ENCODE measurements at regions not wholly inside any gene's neighbourhood (a gene's known extent, or its start where the extent isn't known, plus 50 kb on each side); places are given as distances from the start of the nearest gene placed in this dataset.
"Not testable (repeated sequence)": the region's sequence is repeated elsewhere in the genome, so short reads cannot be mapped to it uniquely, and the experiment has no call there.

- no peak for DNase-seq
Measured at GRCh38 chr1:233722212-233722979, 108.5 kb downstream of the KCNK1 start.

- DNase-seq = no peak
Measured at GRCh38 chr1:233723387-233723786, 109.5 kb downstream of the KCNK1 start.

GRCh38 chr1:233724131-233724631 lies 110.3 kb downstream of the KCNK1 start:
- DNase-seq = not testable (repeated sequence)

- DNase-seq = no peak
Measured at GRCh38 chr1:233725423-233725822, 111.5 kb downstream of the KCNK1 start.

GRCh38 chr1:233728721-233729120 lies 114.8 kb downstream of the KCNK1 start:
- DNase-seq = no peak

- DNase-seq = no peak
Measured at GRCh38 chr1:233730380-233730779, 116.5 kb downstream of the KCNK1 start.

GRCh38 chr1:233730809-233731208 lies 116.9 kb downstream of the KCNK1 start:
- no peak for DNase-seq

- DNase-seq = no peak
Measured at GRCh38 chr1:233732206-233732605, 118.3 kb downstream of the KCNK1 start.

- no peak for DNase-seq
Measured at GRCh38 chr1:233734456-233734855, 120.5 kb downstream of the KCNK1 start.

GRCh38 chr1:233735331-233735730 lies 121.4 kb downstream of the KCNK1 start:
- no peak for DNase-seq

GRCh38 chr1:233735847-233736246 lies 121.9 kb downstream of the KCNK1 start:
- DNase-seq = no peak

GRCh38 chr1:233737341-233737740 lies 123.4 kb downstream of the KCNK1 start:
- DNase-seq = no peak

- no peak for DNase-seq
Measured at GRCh38 chr1:233738396-233738795, 124.5 kb downstream of the KCNK1 start.

GRCh38 chr1:233738850-233739249 lies 124.9 kb downstream of the KCNK1 start:
- DNase-seq = no peak

- no peak for DNase-seq
Measured at GRCh38 chr1:233744779-233745513, 131.0 kb downstream of the KCNK1 start.

GRCh38 chr1:233750139-233750538 lies 136.2 kb downstream of the KCNK1 start:
- DNase-seq = no peak

GRCh38 chr1:233759665-233760064 lies 144.8 kb upstream of the SLC35F3 start:
- DNase-seq = no peak

- DNase-seq = not testable (repeated sequence)
Measured at GRCh38 chr1:233764304-233764703, 140.2 kb upstream of the SLC35F3 start.

- DNase-seq = peak in 16 of 58 donors; percentile 2 to 86 (median 30)
Measured at GRCh38 chr1:233777566-233777965, 126.9 kb upstream of the SLC35F3 start.

- no peak for DNase-seq
Measured at GRCh38 chr1:233780049-233780448, 124.4 kb upstream of the SLC35F3 start.

- DNase-seq = no peak
Measured at GRCh38 chr1:233782937-233783586, 121.4 kb upstream of the SLC35F3 start.

- DNase-seq = no peak
Measured at GRCh38 chr1:233787599-233787998, 116.9 kb upstream of the SLC35F3 start.

Data from anterior cingulate cortex (tissue), 58 donors.